KMS-11 (cell line): ENCODE measurements at regions not wholly inside any gene's neighbourhood (a gene's known extent, or its start where the extent isn't known, plus 50 kb on each side); places are given as distances from the start of the nearest gene placed in this dataset.

Experiments used
- H2AFZ ChIP-seq: fragments of 200-600 bp; sonication (generic); 2 replicates; pipeline ENCODE4 v1.6.1; 2016; ENCODE audit warnings: antibody characterized with exemption, mixed run types, low read depth
- H3K27ac ChIP-seq: fragments of 200-600 bp; sonication (generic); 2 replicates; pipeline ENCODE4 v1.6.1; 2016; ENCODE audit warnings: mild to moderate bottlenecking, mixed run types
- H3K27me3 ChIP-seq: fragments of 200-600 bp; sonication (generic); 2 replicates; pipeline ENCODE4 v1.6.1; 2017; ENCODE audit warnings: mild to moderate bottlenecking, low read depth, mixed run types, moderate library complexity; ENCODE audit not compliant: insufficient read depth
- H3K36me3 ChIP-seq: fragments of 200-600 bp; sonication (generic); 2 replicates; pipeline ENCODE4 v1.6.1; 2017; ENCODE audit warnings: mild to moderate bottlenecking, mixed run types; ENCODE audit not compliant: insufficient read depth
- H3K4me1 ChIP-seq: fragments of 200-600 bp; sonication (generic); 2 replicates; pipeline ENCODE4 v1.6.1; 2016; ENCODE audit warnings: mild to moderate bottlenecking, low read depth, mixed run types; ENCODE audit not compliant: poor library complexity, severe bottlenecking
- H3K4me2 ChIP-seq: fragments of 200-600 bp; sonication (generic); 2 replicates; pipeline ENCODE4 v1.7.0; 2016; ENCODE audit warnings: mild to moderate bottlenecking, mixed run types
- H3K4me3 ChIP-seq: fragments of 200-600 bp; sonication (generic); IDR thresholded peaks from 2 replicates; pipeline ENCODE4 v1.6.1; 2017; ENCODE audit warnings: low read depth, low read length, mixed read lengths; ENCODE audit not compliant: insufficient read depth
- H3K79me2 ChIP-seq: fragments of 200-600 bp; sonication (generic); 2 replicates; pipeline ENCODE4 v1.6.1; 2016; ENCODE audit warnings: low read depth, mixed run types; ENCODE audit not compliant: insufficient read depth
- H3K9ac ChIP-seq: fragments of 200-600 bp; sonication (generic); 2 replicates; pipeline ENCODE4 v1.6.1; 2016; ENCODE audit warnings: mild to moderate bottlenecking, mixed run types
- H4K20me1 ChIP-seq: fragments of 200-600 bp; sonication (generic); 2 replicates; pipeline ENCODE4 v1.6.1; 2016; ENCODE audit warnings: mild to moderate bottlenecking, mixed run types; ENCODE audit not compliant: insufficient read depth
- TF ChIP-seq, protein P1 (sequence below): fragments of 200-600 bp; sonication (generic); conservative IDR thresholded peaks from 2 replicates; pipeline ENCODE4 v1.6.1; 2017; ENCODE audit warnings: low read depth, mild to moderate bottlenecking, antibody characterized with exemption, low read length, moderate library complexity, mixed read lengths

DNA sequence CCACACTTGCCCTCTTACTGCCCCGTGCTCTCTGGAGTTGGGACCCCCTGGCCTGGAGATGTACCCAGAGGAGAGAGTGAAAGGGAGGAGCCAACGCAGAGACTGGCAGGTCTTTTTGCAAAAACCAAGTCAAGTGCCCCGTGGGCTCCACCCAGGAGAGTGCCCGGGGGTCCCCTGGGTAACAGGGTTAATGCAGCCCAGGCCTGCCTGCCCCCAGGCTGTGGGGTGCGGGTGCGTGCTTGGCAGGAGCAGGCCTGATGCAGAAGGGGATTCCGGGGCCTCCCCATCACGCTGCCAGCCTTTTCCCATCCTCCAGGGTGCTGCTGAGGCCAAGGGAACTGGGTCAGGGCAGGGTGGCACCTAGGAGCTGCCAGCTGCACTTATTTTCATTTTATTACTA is 184.4 kb downstream of the ERMARD start:
- Histone ChIP-seq H3K27me3 (no peaks in the 10 kb centered on the region; the same call in 1 of the 2 replicates), H4K20me1 (no peaks in the 10 kb centered on the region), H3K27ac (no peak overlapping the region), H2AFZ (no peak overlapping the region), H3K36me3 (no peaks in the 10 kb centered on the region), H3K79me2 (no peaks in the 10 kb centered on the region), H3K4me2 (no peak overlapping the region), H3K4me1 (no peaks in the 10 kb centered on the region), H3K4me3 (no peak overlapping the region), H3K9ac (no peak overlapping the region)
- TF ChIP-seq, protein P1, sequence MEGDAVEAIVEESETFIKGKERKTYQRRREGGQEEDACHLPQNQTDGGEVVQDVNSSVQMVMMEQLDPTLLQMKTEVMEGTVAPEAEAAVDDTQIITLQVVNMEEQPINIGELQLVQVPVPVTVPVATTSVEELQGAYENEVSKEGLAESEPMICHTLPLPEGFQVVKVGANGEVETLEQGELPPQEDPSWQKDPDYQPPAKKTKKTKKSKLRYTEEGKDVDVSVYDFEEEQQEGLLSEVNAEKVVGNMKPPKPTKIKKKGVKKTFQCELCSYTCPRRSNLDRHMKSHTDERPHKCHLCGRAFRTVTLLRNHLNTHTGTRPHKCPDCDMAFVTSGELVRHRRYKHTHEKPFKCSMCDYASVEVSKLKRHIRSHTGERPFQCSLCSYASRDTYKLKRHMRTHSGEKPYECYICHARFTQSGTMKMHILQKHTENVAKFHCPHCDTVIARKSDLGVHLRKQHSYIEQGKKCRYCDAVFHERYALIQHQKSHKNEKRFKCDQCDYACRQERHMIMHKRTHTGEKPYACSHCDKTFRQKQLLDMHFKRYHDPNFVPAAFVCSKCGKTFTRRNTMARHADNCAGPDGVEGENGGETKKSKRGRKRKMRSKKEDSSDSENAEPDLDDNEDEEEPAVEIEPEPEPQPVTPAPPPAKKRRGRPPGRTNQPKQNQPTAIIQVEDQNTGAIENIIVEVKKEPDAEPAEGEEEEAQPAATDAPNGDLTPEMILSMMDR: no peak

DNA sequence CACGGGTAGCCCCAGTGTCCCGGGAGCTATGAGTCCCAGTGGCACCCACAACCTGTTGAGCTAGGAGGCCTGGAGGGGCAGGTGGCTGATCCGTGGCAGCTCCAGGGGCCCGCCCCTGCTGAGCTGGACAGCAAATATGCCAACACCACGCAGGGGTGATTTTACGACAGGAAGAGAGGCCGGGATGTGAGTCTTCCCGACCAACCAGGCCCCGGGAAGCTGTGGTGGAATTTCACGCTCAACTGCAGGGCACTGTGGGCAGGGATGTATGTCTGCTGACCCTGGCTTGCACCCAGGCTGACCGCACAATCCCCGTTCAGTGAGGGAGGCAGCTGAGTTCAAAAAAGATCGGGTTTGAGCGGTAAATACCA is 183.9 kb downstream of the ERMARD start:
- Histone ChIP-seq H3K27me3 (no peaks in the 10 kb centered on the region; the same call in 1 of the 2 replicates), H3K4me3 (no peak overlapping the region), H3K4me2 (no peak overlapping the region), H3K79me2 (no peaks in the 10 kb centered on the region), H3K4me1 (no peaks in the 10 kb centered on the region), H3K27ac (no peak overlapping the region), H3K36me3 (no peaks in the 10 kb centered on the region), H4K20me1 (no peaks in the 10 kb centered on the region), H3K9ac (no peak overlapping the region), H2AFZ (no peak overlapping the region)
- TF ChIP-seq, protein P1: no peak

DNA sequence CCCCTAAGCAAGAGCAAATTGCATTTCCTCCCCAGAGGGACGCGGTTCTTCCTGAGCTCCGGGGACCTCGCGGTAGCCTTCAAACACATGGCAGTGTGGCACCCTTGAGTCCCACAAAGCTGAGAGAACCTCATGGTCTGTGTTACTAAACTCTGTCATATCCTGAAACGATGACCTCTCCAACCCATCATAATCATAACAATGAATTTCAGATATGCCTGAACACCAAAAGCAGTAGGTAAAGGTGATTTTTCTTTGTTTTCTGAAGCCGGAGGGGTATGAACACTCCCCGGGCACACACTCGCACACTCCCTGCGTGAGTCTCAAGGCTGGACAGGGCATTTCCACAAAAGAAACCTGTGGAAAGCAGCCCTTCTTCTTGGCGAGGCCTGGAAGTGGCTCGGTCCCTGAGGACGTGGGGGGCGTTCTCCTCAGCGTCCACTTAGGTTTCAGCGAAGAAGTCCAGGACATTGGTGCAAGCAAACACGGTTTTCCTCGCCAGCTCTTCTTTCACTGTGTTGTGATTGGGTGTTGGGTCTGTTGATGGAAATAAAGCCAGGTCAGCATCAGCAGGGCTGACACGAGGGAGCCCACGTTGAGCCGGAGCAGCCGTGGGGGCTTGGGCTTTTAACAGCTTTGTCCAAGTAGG is 183.4 kb downstream of the ERMARD start:
- no peaks in the 10 kb centered on the region; the same call in 1 of the 2 replicates for H3K27me3 ChIP-seq
- no peak overlapping the region for H2AFZ ChIP-seq

DNA sequence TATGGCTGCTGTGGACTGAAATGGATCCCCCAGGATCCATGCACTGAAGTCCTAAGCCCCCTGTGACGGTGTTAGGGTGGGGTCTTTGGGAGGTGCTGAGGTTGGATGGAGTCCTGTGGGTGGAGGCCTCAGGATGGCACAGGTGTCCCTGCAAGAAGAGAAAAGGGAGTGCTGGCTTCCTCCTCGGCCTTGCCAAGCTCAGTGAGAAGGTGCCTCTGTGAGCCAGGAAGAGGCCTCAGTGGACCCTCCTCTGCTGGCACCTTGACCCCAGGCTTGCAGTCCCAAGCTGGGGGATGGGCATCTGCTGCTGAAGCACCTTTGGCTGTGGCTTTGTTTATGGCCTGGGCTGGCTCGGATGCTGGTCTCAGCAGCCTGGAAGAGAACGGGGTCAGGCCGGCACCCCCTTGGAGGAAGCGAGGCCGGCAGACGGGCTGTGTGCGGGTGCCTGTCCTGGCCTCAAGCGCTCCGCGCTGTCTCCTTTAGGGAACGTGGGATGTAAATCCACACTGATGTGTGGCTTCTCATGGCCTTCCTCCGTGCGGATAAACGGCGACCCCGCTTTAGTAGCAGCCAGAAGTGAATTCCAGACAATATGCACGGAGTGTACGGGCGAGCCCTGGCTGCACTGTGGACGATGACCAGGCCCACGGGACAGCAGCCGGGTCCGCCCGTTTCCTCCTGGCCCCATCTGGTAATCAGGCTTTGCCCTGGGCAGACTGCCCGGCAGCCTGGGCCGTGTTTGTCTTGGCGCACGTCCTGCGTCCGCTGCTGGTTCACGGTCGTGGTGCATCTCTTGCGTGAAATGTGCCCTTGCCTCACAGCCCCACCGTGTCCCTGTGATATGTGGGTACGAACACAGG is 182.6 kb downstream of the ERMARD start:
- Histone ChIP-seq H3K4me3 (no peak overlapping the region), H3K4me2 (no peak overlapping the region), H3K9ac (no peak overlapping the region), H3K27me3 (no peaks in the 10 kb centered on the region; the same call in 1 of the 2 replicates), H3K27ac (no peak overlapping the region), H3K36me3 (no peaks in the 10 kb centered on the region), H3K79me2 (no peaks in the 10 kb centered on the region), H2AFZ (no peak overlapping the region), H3K4me1 (no peaks in the 10 kb centered on the region), H4K20me1 (no peaks in the 10 kb centered on the region)
- TF ChIP-seq, protein P1: no peak

More for the DNA sequence above, 183.4 kb downstream of the ERMARD start:
- Histone ChIP-seq H3K4me3 (no peak overlapping the region), H3K27ac (no peak overlapping the region), H3K79me2 (no peaks in the 10 kb centered on the region), H4K20me1 (no peaks in the 10 kb centered on the region), H3K4me1 (no peaks in the 10 kb centered on the region), H3K36me3 (no peaks in the 10 kb centered on the region), H3K9ac (no peak overlapping the region), H3K4me2 (no peak overlapping the region)
- TF ChIP-seq, protein P1: no peak
